BLaER1 (cell line): ENCODE measurements at regions not wholly inside any gene's neighbourhood (a gene's known extent, or its start where the extent isn't known, plus 50 kb on each side); places are given as distances from the start of the nearest gene placed in this dataset.

Experiments used
- H3K27ac ChIP-seq: shearing (Covaris generic); formaldehyde crosslinking; 2 replicates; pipeline ENCODE4 v1.8.1; 2022
- H3K27me3 ChIP-seq: shearing (Covaris generic); formaldehyde crosslinking; 2 replicates; pipeline ENCODE4 v1.8.1; 2022
- H3K36me3 ChIP-seq: shearing (Covaris generic); formaldehyde crosslinking; 2 replicates; pipeline ENCODE4 v1.8.1; 2022
- H3K4me1 ChIP-seq: shearing (Covaris generic); formaldehyde crosslinking; 2 replicates; pipeline ENCODE4 v1.8.1; 2022
- H3K4me2 ChIP-seq: shearing (Covaris generic); formaldehyde crosslinking; 2 replicates; pipeline ENCODE4 v1.8.1; 2022
- H3K4me3 ChIP-seq: shearing (Covaris generic); formaldehyde crosslinking; 2 replicates; pipeline ENCODE4 v1.8.1; 2022
- H3K9ac ChIP-seq: shearing (Covaris generic); formaldehyde crosslinking; 2 replicates; pipeline ENCODE4 v1.8.1; 2022
- H3K9me3 ChIP-seq: shearing (Covaris generic); formaldehyde crosslinking; 2 replicates; pipeline ENCODE4 v1.8.1; 2022
- H4K20me1 ChIP-seq: shearing (Covaris generic); formaldehyde crosslinking; 2 replicates; pipeline ENCODE4 v1.8.1; 2022
- Cebpa-rat ChIP-seq: shearing (Covaris generic); IDR thresholded peaks from 2 replicates; pipeline ENCODE4 v1.8.1; 2022

- Histone ChIP-seq H3K9ac (no peak overlapping the region), H3K4me1 (no peaks in the 10 kb centered on the region), H3K4me2 (no peak overlapping the region), H3K9me3 (no peaks in the 10 kb centered on the region), H3K4me3 (no peak overlapping the region), H4K20me1 (no peaks in the 10 kb centered on the region), H3K27me3 (no peaks in the 10 kb centered on the region; the same call in 1 of the 2 replicates), H3K27ac (no peak overlapping the region), H3K36me3 (no peaks in the 10 kb centered on the region)
- TF ChIP-seq Cebpa-rat = no peak
Observed at GRCh38 chrX:116618546-116618945, 155.8 kb upstream of the CT83 start.

- no peak overlapping the region for H3K4me3 ChIP-seq
- no peaks in the 10 kb centered on the region for H3K4me1 ChIP-seq
- no peaks in the 10 kb centered on the region for H3K36me3 ChIP-seq
- no peak for TF ChIP-seq Cebpa-rat
- no peaks in the 10 kb centered on the region for H3K27me3 ChIP-seq
- no peak overlapping the region for H3K27ac ChIP-seq
- H3K9ac ChIP-seq = no peak overlapping the region
- H4K20me1 ChIP-seq = no peaks in the 10 kb centered on the region
- H3K9me3 ChIP-seq = no peaks in the 10 kb centered on the region
- H3K4me2 ChIP-seq = no peak overlapping the region
Observed at GRCh38 chrX:116607776-116608175, 145.0 kb upstream of the CT83 start.

DNA sequence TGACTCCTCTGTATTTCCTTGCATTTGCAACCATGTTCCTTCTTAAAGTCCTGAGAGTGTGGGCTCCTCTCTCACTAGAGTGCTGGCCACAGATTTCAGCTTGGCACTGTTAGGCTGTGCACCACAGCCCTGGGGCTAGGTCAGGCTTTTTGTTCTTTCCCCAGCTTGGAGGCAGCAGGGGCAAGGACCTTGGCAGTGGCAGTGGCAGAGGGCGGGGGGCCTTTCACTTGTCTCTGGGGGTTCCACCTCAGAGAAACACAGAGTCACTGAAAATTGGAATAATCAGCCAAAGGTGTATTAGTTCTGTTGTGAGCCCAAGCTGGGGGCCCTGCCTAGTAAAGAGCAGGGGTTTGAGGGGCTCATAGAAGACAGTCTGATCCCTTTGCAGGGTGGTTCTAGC lies 142.8 kb upstream of the CT83 start:
- 0 out of 2 replicates have a peak, but pooled peaks cover 5% of the 10 kb centered on the region for H3K27me3 ChIP-seq
- no peak overlapping the region for H3K9ac ChIP-seq
- TF ChIP-seq Cebpa-rat = no peak

DNA sequence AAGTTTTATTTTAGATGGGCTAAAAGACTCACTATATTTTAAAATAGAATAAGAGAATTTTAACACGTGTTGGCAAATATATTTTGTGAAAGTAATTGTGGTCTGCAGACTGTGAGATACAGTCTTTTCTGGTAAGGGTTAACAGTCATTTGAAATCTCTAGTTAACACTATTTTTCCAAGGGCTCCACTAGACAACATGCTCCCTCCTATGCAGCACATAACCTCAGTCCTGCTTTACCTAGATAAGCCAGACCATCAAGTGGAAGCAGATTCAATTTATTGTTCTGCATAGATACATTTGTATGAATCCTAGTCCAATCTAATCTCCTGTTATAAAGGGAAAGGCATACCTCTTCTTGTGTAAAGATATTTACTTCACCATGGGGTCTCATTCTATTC lies 133.2 kb upstream of the CT83 start:
- H4K20me1 ChIP-seq = no peaks in the 10 kb centered on the region
- no peaks in the 10 kb centered on the region for H3K9me3 ChIP-seq
- no peaks in the 10 kb centered on the region; the same call in 1 of the 2 replicates for H3K27me3 ChIP-seq
- H3K4me3 ChIP-seq = no peak overlapping the region
- TF ChIP-seq Cebpa-rat = no peak
- no peaks in the 10 kb centered on the region for H3K36me3 ChIP-seq
- H3K9ac ChIP-seq = no peak overlapping the region
- no peak overlapping the region for H3K4me2 ChIP-seq
- H3K4me1 ChIP-seq = no peaks in the 10 kb centered on the region
- no peak overlapping the region for H3K27ac ChIP-seq

More for the DNA sequence above, 142.8 kb upstream of the CT83 start:
- no peaks in the 10 kb centered on the region for H3K9me3 ChIP-seq
- no peaks in the 10 kb centered on the region for H4K20me1 ChIP-seq
- H3K4me3 ChIP-seq = no peak overlapping the region
- no peak overlapping the region for H3K4me2 ChIP-seq
- no peaks in the 10 kb centered on the region for H3K36me3 ChIP-seq
- no peak overlapping the region for H3K27ac ChIP-seq
- H3K4me1 ChIP-seq = no peaks in the 10 kb centered on the region
